IPS-15b (cell line): ENCODE measurements at regions not wholly inside any gene's neighbourhood (a gene's known extent, or its start where the extent isn't known, plus 50 kb on each side); places are given as distances from the start of the nearest gene placed in this dataset.

Experiments
- H3K27me3 ChIP-seq: one replicate; pipeline ENCODE4 v1.6.1; 2013; ENCODE audit warnings: low read length; ENCODE audit not compliant: control insufficient read depth, insufficient read depth
- H3K36me3 ChIP-seq: one replicate; pipeline ENCODE4 v1.6.1; 2013; ENCODE audit warnings: low read length; ENCODE audit not compliant: control insufficient read depth, insufficient read depth
- H3K4me1 ChIP-seq: one replicate; pipeline ENCODE4 v1.6.1; 2013; ENCODE audit warnings: mild to moderate bottlenecking, low read length; ENCODE audit not compliant: control insufficient read depth, insufficient read depth
- H3K4me3 ChIP-seq: one replicate; pipeline ENCODE4 v1.5.1; 2013; ENCODE audit warnings: low read depth, low read length
- H3K9ac ChIP-seq: one replicate; pipeline ENCODE4 v1.6.1; 2013; ENCODE audit warnings: low read depth, mild to moderate bottlenecking, low read length
- H3K9me3 ChIP-seq: one replicate; pipeline ENCODE4 v1.6.1; 2013; ENCODE audit warnings: mild to moderate bottlenecking, low read length; ENCODE audit not compliant: control insufficient read depth, insufficient read depth

GRCh38 chr4:124526769-124527168 lies 185.8 kb downstream of the ANKRD50 start:
- H3K27me3 ChIP-seq = no peaks in the 10 kb centered on the region
- no peaks in the 10 kb centered on the region for H3K36me3 ChIP-seq
- H3K9ac ChIP-seq = no peak overlapping the region
- no peaks in the 10 kb centered on the region for H3K9me3 ChIP-seq
- no peak overlapping the region for H3K4me3 ChIP-seq
- no peaks in the 10 kb centered on the region for H3K4me1 ChIP-seq

GRCh38 chr4:124527364-124527763 lies 185.2 kb downstream of the ANKRD50 start:
- Histone ChIP-seq H3K4me1 (no peaks in the 10 kb centered on the region), H3K4me3 (no peak overlapping the region), H3K9ac (no peak overlapping the region), H3K36me3 (no peaks in the 10 kb centered on the region), H3K9me3 (no peaks in the 10 kb centered on the region), H3K27me3 (no peaks in the 10 kb centered on the region)

- no peaks in the 10 kb centered on the region for H3K4me1 ChIP-seq
- H3K27me3 ChIP-seq = no peaks in the 10 kb centered on the region
- no peaks in the 10 kb centered on the region for H3K9me3 ChIP-seq
- H3K36me3 ChIP-seq = no peaks in the 10 kb centered on the region
- H3K4me3 ChIP-seq = no peak overlapping the region
- no peak overlapping the region for H3K9ac ChIP-seq
Measured at GRCh38 chr4:124529131-124529530, 183.4 kb downstream of the ANKRD50 start.

GRCh38 chr4:124530464-124531077 lies 182.0 kb downstream of the ANKRD50 start:
- no peaks in the 10 kb centered on the region for H3K9me3 ChIP-seq

GRCh38 chr4:124534131-124534530 lies 178.4 kb downstream of the ANKRD50 start:
- Histone ChIP-seq H3K36me3 (no peaks in the 10 kb centered on the region), H3K9me3 (no peaks in the 10 kb centered on the region), H3K4me1 (no peaks in the 10 kb centered on the region), H3K4me3 (no peak overlapping the region), H3K9ac (no peak overlapping the region), H3K27me3 (no peaks in the 10 kb centered on the region)

More at GRCh38 chr4:124530464-124531077, 182.0 kb downstream of the ANKRD50 start:
- Histone ChIP-seq H3K4me3 (no peak overlapping the region), H3K36me3 (no peaks in the 10 kb centered on the region), H3K9ac (no peak overlapping the region), H3K4me1 (no peaks in the 10 kb centered on the region), H3K27me3 (no peaks in the 10 kb centered on the region)

- Histone ChIP-seq H3K27me3 (no peaks in the 10 kb centered on the region), H3K4me3 (no peak overlapping the region), H3K36me3 (no peaks in the 10 kb centered on the region), H3K9ac (no peak overlapping the region), H3K4me1 (no peaks in the 10 kb centered on the region), H3K9me3 (no peaks in the 10 kb centered on the region)
Measured at GRCh38 chr4:124535003-124535402, 177.5 kb downstream of the ANKRD50 start.

GRCh38 chr4:124536946-124537345 lies 175.6 kb downstream of the ANKRD50 start:
- H3K4me1 ChIP-seq = no peaks in the 10 kb centered on the region
- no peak overlapping the region for H3K4me3 ChIP-seq
- no peak overlapping the region for H3K9ac ChIP-seq
- H3K9me3 ChIP-seq = no peaks in the 10 kb centered on the region
- H3K36me3 ChIP-seq = no peaks in the 10 kb centered on the region
- H3K27me3 ChIP-seq = no peaks in the 10 kb centered on the region

- no peaks in the 10 kb centered on the region for H3K36me3 ChIP-seq
- no peaks in the 10 kb centered on the region for H3K27me3 ChIP-seq
- no peaks in the 10 kb centered on the region for H3K9me3 ChIP-seq
- no peak overlapping the region for H3K9ac ChIP-seq
- H3K4me1 ChIP-seq = no peaks in the 10 kb centered on the region
- H3K4me3 ChIP-seq = no peak overlapping the region
Measured at GRCh38 chr4:124537971-124538370, 174.6 kb downstream of the ANKRD50 start.

- Histone ChIP-seq H3K4me3 (no peak overlapping the region), H3K27me3 (no peaks in the 10 kb centered on the region), H3K9me3 (no peaks in the 10 kb centered on the region), H3K36me3 (no peaks in the 10 kb centered on the region), H3K4me1 (no peaks in the 10 kb centered on the region), H3K9ac (no peak overlapping the region)
Measured at GRCh38 chr4:124540014-124540413, 172.5 kb downstream of the ANKRD50 start.

- no peak overlapping the region for H3K4me3 ChIP-seq
- no peaks in the 10 kb centered on the region for H3K27me3 ChIP-seq
Measured at GRCh38 chr4:124541652-124542420, 170.7 kb downstream of the ANKRD50 start.

GRCh38 chr4:124555959-124556358 lies 156.6 kb downstream of the ANKRD50 start:
- no peaks in the 10 kb centered on the region for H3K36me3 ChIP-seq
- H3K9ac ChIP-seq = no peak overlapping the region
- no peaks in the 10 kb centered on the region for H3K4me1 ChIP-seq
- no peaks in the 10 kb centered on the region for H3K27me3 ChIP-seq
- no peak overlapping the region for H3K4me3 ChIP-seq
- no peaks in the 10 kb centered on the region for H3K9me3 ChIP-seq

More at GRCh38 chr4:124541652-124542420, 170.7 kb downstream of the ANKRD50 start:
- H3K4me1 ChIP-seq = no peaks in the 10 kb centered on the region
- no peak overlapping the region for H3K9ac ChIP-seq
- H3K36me3 ChIP-seq = no peaks in the 10 kb centered on the region
- no peaks in the 10 kb centered on the region for H3K9me3 ChIP-seq

- Histone ChIP-seq H3K4me3 (no peak overlapping the region), H3K9ac (no peak overlapping the region), H3K4me1 (peaks cover 2% of the 10 kb centered on the region), H3K36me3 (no peaks in the 10 kb centered on the region), H3K27me3 (no peaks in the 10 kb centered on the region), H3K9me3 (no peaks in the 10 kb centered on the region)
Measured at GRCh38 chr4:124564121-124564520, 148.4 kb downstream of the ANKRD50 start.
